K562 (cell line): ENCODE measurements at regions not wholly inside any gene's neighbourhood (a gene's known extent, or its start where the extent isn't known, plus 50 kb on each side); places are given as distances from the start of the nearest gene placed in this dataset.

Experiments used
- ATF2 ChIP-seq: sonication (generic); formaldehyde crosslinking; IDR thresholded peaks from 2 replicates; pipeline ENCODE4 v1.8.1; 2022; ENCODE audit warnings: missing genetic modification reagents
- C11orf30 ChIP-seq: fragments of 450-650 bp; IDR thresholded peaks from 2 replicates; pipeline ENCODE4 v1.6.1; 2016; ENCODE audit warnings: low read depth, mild to moderate bottlenecking
- FOXJ2 ChIP-seq: fragments of 200-800 bp; sonication (Bioruptor generic); IDR thresholded peaks from 2 replicates; pipeline ENCODE4 v1.6.1; 2016; ENCODE audit warnings: missing genetic modification characterization, missing compliant biosample characterization
- MAFG ChIP-seq: fragments of 450-650 bp; conservative IDR thresholded peaks from 2 replicates; pipeline ENCODE4 v1.6.1; 2016; ENCODE audit warnings: missing genetic modification characterization, missing compliant biosample characterization
- UBTF ChIP-seq, 2 experiments: IDR thresholded peaks; 2 replicates each; pipeline ENCODE4 v1.6.1; 2012; ENCODE audit warnings: improper control_type of control experiment in 2 of 2, low read depth in 2 of 2, low read length in 2 of 2, borderline replicate concordance in 1 of 2
- ZFX ChIP-seq: sonication (generic); formaldehyde crosslinking; IDR thresholded peaks from 2 replicates; pipeline ENCODE4 v1.8.0; 2022; ENCODE audit warnings: mild to moderate bottlenecking, missing genetic modification reagents, moderate library complexity
- ZNF12 ChIP-seq: sonication (generic); formaldehyde crosslinking; IDR thresholded peaks from 2 replicates; pipeline ENCODE4 v1.4.0; 2020; ENCODE audit warnings: mild to moderate bottlenecking, missing genetic modification reagents
- ZNF175 ChIP-seq: fragments of 200-800 bp; sonication (Bioruptor generic); IDR thresholded peaks from 2 replicates; pipeline ENCODE4 v1.6.1; 2016; ENCODE audit warnings: low read depth, mild to moderate bottlenecking, missing genetic modification characterization, missing compliant biosample characterization
- ZNF274 ChIP-seq: IDR thresholded peaks from 2 replicates; pipeline ENCODE4 v1.6.1; 2011; ENCODE audit warnings: low read depth, mild to moderate bottlenecking, low read length, moderate library complexity, borderline replicate concordance
- ZNF318 ChIP-seq, 2 experiments: fragments of 450-650 bp; IDR thresholded peaks; 2 replicates each; pipeline ENCODE4 v1.6.1; 2016; ENCODE audit warnings: mild to moderate bottlenecking in 2 of 2, borderline replicate concordance in 1 of 2, low read depth in 1 of 2, moderate library complexity in 1 of 2
- TF ChIP-seq, protein P1 (sequence below): fragments of 450-650 bp; formaldehyde crosslinking; IDR thresholded peaks from 2 replicates; pipeline ENCODE4 v1.4.0; 2020; ENCODE audit warnings: mild to moderate bottlenecking, moderate library complexity
- TF ChIP-seq, protein P2 (sequence below): fragments of 250-450 bp; sonication (Bioruptor Pico); IDR thresholded peaks from 2 replicates; pipeline ENCODE4 v1.4.0; 2020; ENCODE audit warnings: mild to moderate bottlenecking, moderate library complexity

DNA sequence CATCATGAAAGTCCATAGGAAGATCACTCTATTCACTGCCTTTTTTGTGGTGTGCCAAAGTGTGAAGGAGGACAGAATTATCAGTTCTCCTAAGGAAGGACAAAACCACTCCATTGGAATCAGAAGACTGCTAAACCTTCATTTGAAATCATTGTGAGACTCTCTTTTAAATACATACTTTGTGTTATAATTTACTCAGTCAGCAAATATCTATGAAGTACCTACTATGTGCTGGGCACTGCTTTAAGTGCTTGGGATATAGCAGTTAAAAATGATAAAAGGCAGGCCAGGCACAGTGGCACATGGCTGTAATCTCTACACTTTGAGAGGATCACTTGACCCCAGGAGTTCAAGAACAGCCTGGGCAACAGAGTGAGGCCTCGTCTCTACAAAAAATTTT, 692.3 kb downstream of the DSC3 start (continued):
- TF ChIP-seq, protein P1, sequence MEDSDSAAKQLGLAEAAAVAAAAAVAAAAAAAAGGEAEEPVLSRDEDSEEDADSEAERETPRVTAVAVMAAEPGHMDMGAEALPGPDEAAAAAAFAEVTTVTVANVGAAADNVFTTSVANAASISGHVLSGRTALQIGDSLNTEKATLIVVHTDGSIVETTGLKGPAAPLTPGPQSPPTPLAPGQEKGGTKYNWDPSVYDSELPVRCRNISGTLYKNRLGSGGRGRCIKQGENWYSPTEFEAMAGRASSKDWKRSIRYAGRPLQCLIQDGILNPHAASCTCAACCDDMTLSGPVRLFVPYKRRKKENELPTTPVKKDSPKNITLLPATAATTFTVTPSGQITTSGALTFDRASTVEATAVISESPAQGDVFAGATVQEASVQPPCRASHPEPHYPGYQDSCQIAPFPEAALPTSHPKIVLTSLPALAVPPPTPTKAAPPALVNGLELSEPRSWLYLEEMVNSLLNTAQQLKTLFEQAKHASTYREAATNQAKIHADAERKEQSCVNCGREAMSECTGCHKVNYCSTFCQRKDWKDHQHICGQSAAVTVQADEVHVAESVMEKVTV (CRISPR knock-in tag), result no peak
- no peak for TF ChIP-seq ZNF175 (CRISPR knock-in tag)
- no peak for TF ChIP-seq UBTF (IDR thresholded peaks at IDR 0.05; ENCODE audit: borderline replicate concordance in 1 of 2, low read depth in 2 of 2, low read length in 2 of 2)
- peak; percentile 34; the same call in 1 of the 2 replicates for TF ChIP-seq C11orf30
- 0 out of 2 replicates have a peak, but pooled peaks have one; percentile 13 for TF ChIP-seq MAFG (tag)
- TF ChIP-seq, protein P2, sequence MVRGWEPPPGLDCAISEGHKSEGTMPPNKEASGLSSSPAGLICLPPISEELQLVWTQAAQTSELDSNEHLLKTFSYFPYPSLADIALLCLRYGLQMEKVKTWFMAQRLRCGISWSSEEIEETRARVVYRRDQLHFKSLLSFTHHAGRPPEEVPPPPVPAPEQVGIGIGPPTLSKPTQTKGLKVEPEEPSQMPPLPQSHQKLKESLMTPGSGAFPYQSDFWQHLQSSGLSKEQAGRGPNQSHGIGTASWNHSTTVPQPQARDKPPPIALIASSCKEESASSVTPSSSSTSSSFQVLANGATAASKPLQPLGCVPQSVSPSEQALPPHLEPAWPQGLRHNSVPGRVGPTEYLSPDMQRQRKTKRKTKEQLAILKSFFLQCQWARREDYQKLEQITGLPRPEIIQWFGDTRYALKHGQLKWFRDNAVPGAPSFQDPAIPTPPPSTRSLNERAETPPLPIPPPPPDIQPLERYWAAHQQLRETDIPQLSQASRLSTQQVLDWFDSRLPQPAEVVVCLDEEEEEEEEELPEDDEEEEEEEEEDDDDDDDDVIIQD (CRISPR knock-in tag), result no peak
- TF ChIP-seq ZNF318 (IDR thresholded peaks at IDR 0.05; ENCODE audit: borderline replicate concordance in 1 of 2, low read depth in 1 of 2), result no peak
- TF ChIP-seq ZFX (CRISPR knock-in tag), result no peak
- no peak for TF ChIP-seq ATF2
- no peak for TF ChIP-seq FOXJ2
- no peak for TF ChIP-seq ZNF12 (CRISPR knock-in tag)
- TF ChIP-seq ZNF274, result no peak
